ENCODE measurements at regions not wholly inside any gene's neighbourhood (a gene's known extent, or its start where the extent isn't known, plus 50 kb on each side); places are given as distances from the start of the nearest gene placed in this dataset.

- Histone ChIP-seq H3K27ac (ENCODE audit: insufficient read depth, low read depth, low read length) (no peak overlapping the region), H3K9me1 (replicated peaks; ENCODE audit: control insufficient read depth, extremely low read depth, insufficient read depth, low read length) (no peaks in the 10 kb centered on the region), H3K79me2 (ENCODE audit: control insufficient read depth, insufficient read depth, low read length) (no peaks in the 10 kb centered on the region), H4K20me1 (replicated peaks; ENCODE audit: control insufficient read depth, extremely low read depth, insufficient read depth, low read length) (no peaks in the 10 kb centered on the region), H3K36me3 (ENCODE audit: control insufficient read depth in 2 of 2, extremely low read depth in 1 of 2, insufficient read depth in 2 of 2, low read length in 2 of 2) (no peaks in the 10 kb centered on the region), H3K4me1 (ENCODE audit: control insufficient read depth, extremely low read depth, insufficient read depth, low read length) (no peaks in the 10 kb centered on the region), H3K27me3 (ENCODE audit: control insufficient read depth in 2 of 2, insufficient read depth in 2 of 2, low read length in 2 of 2) (no peaks in the 10 kb centered on the region), H3K4me3 (replicated peaks in 1 of 3; ENCODE audit: insufficient read depth in 1 of 3, low read depth in 1 of 3, low read length in 3 of 3) (no peak overlapping the region), H3K9ac (replicated peaks; ENCODE audit: extremely low read depth, insufficient read depth, low read length) (no peak overlapping the region), H3K9me3 (replicated peaks; ENCODE audit: control insufficient read depth, insufficient read depth, low read length) (no peaks in the 10 kb centered on the region), H2AFZ (ENCODE audit: low read depth, low read length) (no peak overlapping the region), H3K4me2 (ENCODE audit: insufficient read depth, low read length) (no peak overlapping the region)
- TF ChIP-seq POLR2AphosphoS5 (IDR thresholded peaks at IDR 0.05; ENCODE audit: insufficient read depth, low read depth, low read length) (no peak), FOS (IDR thresholded peaks at IDR 0.05; ENCODE audit: borderline replicate concordance, insufficient read depth, low read length) (no peak), MYC (IDR thresholded peaks at IDR 0.05; ENCODE audit: low read depth, low read length) (no peak), POLR2A (IDR thresholded peaks at IDR 0.05; ENCODE audit: low read depth, low read length) (no peak), MAX (IDR thresholded peaks at IDR 0.05; ENCODE audit: insufficient read depth, insufficient read length) (no peak), CTCF (IDR thresholded peaks at IDR 0.05; ENCODE audit: extremely low read depth in 1 of 2, insufficient read depth in 1 of 2, low read depth in 1 of 2, low read length in 2 of 2) (no peak), EZH2 (IDR thresholded peaks at IDR 0.05; ENCODE audit: borderline replicate concordance, low read depth, low read length, severe bottlenecking) (no peak), JUN (IDR thresholded peaks at IDR 0.05; ENCODE audit: borderline replicate concordance, insufficient read depth, insufficient read length, low read depth) (no peak), GATA2 (IDR thresholded peaks at IDR 0.05; ENCODE audit: insufficient read depth, insufficient read length, low read depth, low read length) (no peak)
- FAIRE-seq (no peak), DNase-seq (ENCODE audit: low read depth, low spot score) (no peak)
- CTCF ChIA-PET = no interaction called here
- dilution Hi-C loops (cut with MboI; ENCODE audit: extremely low pct_ligation_motif_present, low sequenced_read_pairs) (no loop called here), intact Hi-C loops (cut with micrococcal nuclease) (no loop called here)
- POLR2A ChIA-PET = no interaction called here
- BruUV-seq (replicated peaks) = no TSS peak
Measured at GRCh38 chr9:80320916-80321315, 749.2 kb downstream of the TLE4 start.
